HFFc6 (cell line): ENCODE measurements at regions not wholly inside any gene's neighbourhood (a gene's known extent, or its start where the extent isn't known, plus 50 kb on each side); places are given as distances from the start of the nearest gene placed in this dataset.

Experiments
- DNase-seq: peaks from one replicate; pipeline ENCODE4 v3.0.0-alpha.2; 2018
- H3K27ac Mint-ChIP-seq: 2 replicates; pipeline ENCODE4 v1.8.0; 2020; ENCODE audit warnings: mild to moderate bottlenecking, mixed read lengths
- H3K27me3 Mint-ChIP-seq: 2 replicates; pipeline ENCODE4 v1.8.0; 2021; ENCODE audit warnings: mild to moderate bottlenecking, moderate library complexity, mixed read lengths; ENCODE audit not compliant: insufficient read depth
- H3K36me3 Mint-ChIP-seq: 2 replicates; pipeline ENCODE4 v1.8.0; 2021; ENCODE audit warnings: low read depth, mixed read lengths
- H3K4me1 Mint-ChIP-seq: 2 replicates; pipeline ENCODE4 v1.8.0; 2020; ENCODE audit warnings: low read depth, mixed read lengths
- H3K4me3 Mint-ChIP-seq: 2 replicates; pipeline ENCODE4 v1.8.0; 2020; ENCODE audit warnings: mild to moderate bottlenecking, moderate library complexity, mixed read lengths
- H3K9me3 Mint-ChIP-seq: 2 replicates; pipeline ENCODE4 v1.8.0; 2020; ENCODE audit warnings: mild to moderate bottlenecking, mixed read lengths
- CTCF ChIP-seq: fragments of 200-600 bp; sonication (generic); IDR thresholded peaks from 2 replicates; pipeline ENCODE4 v1.5.0; 2021; ENCODE audit warnings: antibody characterized with exemption, mild to moderate bottlenecking

- H3K27ac Mint-ChIP-seq = peak overlapping the region; percentile 12; the same call in 1 of the 2 replicates
- no peak overlapping the region for H3K4me3 Mint-ChIP-seq
- H3K9me3 Mint-ChIP-seq = peaks cover 5% of the 10 kb centered on the region
- H3K27me3 Mint-ChIP-seq = no peaks in the 10 kb centered on the region; the same call in 1 of the 2 replicates
- TF ChIP-seq CTCF = no peak
- DNase-seq = no peak
- peaks cover 13% of the 10 kb centered on the region for H3K36me3 Mint-ChIP-seq
- H3K4me1 Mint-ChIP-seq = peaks cover 93% of the 10 kb centered on the region
Measured at GRCh38 chr4:114273238-114273637, 293.8 kb upstream of the ARSJ start.

GRCh38 chr4:114277690-114278089, 298.2 kb upstream of the ARSJ start:
- H3K9me3 Mint-ChIP-seq = peaks cover 13% of the 10 kb centered on the region
- no peak overlapping the region for H3K4me3 Mint-ChIP-seq
- H3K36me3 Mint-ChIP-seq = peaks cover 20% of the 10 kb centered on the region
- DNase-seq = peak; percentile 64
- no peak for TF ChIP-seq CTCF
- H3K4me1 Mint-ChIP-seq = peaks cover 99% of the 10 kb centered on the region
- H3K27ac Mint-ChIP-seq = peak overlapping the region; percentile 66
- peaks cover 2% of the 10 kb centered on the region for H3K27me3 Mint-ChIP-seq

- no peak overlapping the region for H3K4me3 Mint-ChIP-seq
- peaks cover 95% of the 10 kb centered on the region for H3K4me1 Mint-ChIP-seq
- H3K9me3 Mint-ChIP-seq = peaks cover 13% of the 10 kb centered on the region
- no peak overlapping the region for H3K27ac Mint-ChIP-seq
- TF ChIP-seq CTCF = no peak
- H3K27me3 Mint-ChIP-seq = peaks cover 2% of the 10 kb centered on the region
- peaks cover 20% of the 10 kb centered on the region for H3K36me3 Mint-ChIP-seq
- DNase-seq = no peak
Measured at GRCh38 chr4:114279066-114279465, 299.6 kb upstream of the ARSJ start.

GRCh38 chr4:114279711-114280110, 300.3 kb upstream of the ARSJ start:
- no peak overlapping the region for H3K27ac Mint-ChIP-seq
- H3K9me3 Mint-ChIP-seq = peaks cover 13% of the 10 kb centered on the region
- H3K36me3 Mint-ChIP-seq = peaks cover 22% of the 10 kb centered on the region
- peaks cover 2% of the 10 kb centered on the region for H3K27me3 Mint-ChIP-seq
- peaks cover 89% of the 10 kb centered on the region for H3K4me1 Mint-ChIP-seq
- H3K4me3 Mint-ChIP-seq = no peak overlapping the region; the same call in 1 of the 2 replicates
- no peak for TF ChIP-seq CTCF
- no peak for DNase-seq

GRCh38 chr4:114280645-114281044, 301.2 kb upstream of the ARSJ start:
- H3K36me3 Mint-ChIP-seq = peaks cover 31% of the 10 kb centered on the region
- H3K27ac Mint-ChIP-seq = peak overlapping the region; percentile 86
- peaks cover 86% of the 10 kb centered on the region for H3K4me1 Mint-ChIP-seq

More at GRCh38 chr4:114280645-114281044, 301.2 kb upstream of the ARSJ start:
- no peak for TF ChIP-seq CTCF
- Mint-ChIP-seq H3K4me3 (no peak overlapping the region), H3K27me3 (peaks cover 2% of the 10 kb centered on the region), H3K9me3 (peaks cover 17% of the 10 kb centered on the region)
- no peak for DNase-seq
